Left lung (tissue), 4 donors: ENCODE measurements at regions not wholly inside any gene's neighbourhood (a gene's known extent, or its start where the extent isn't known, plus 50 kb on each side); places are given as distances from the start of the nearest gene placed in this dataset.
"Not testable (repeated sequence)": the region's sequence is repeated elsewhere in the genome, so short reads cannot be mapped to it uniquely, and the experiment has no call there.

Experiments used
- ATAC-seq: fragments of 200-7000 bp; cut with Tn5 transposase; one replicate; pipeline ENCODE4 v1.9.1; 2020; ENCODE audit warnings: moderate library complexity
- DNase-seq, 4 donors: peaks; one replicate each; pipeline ENCODE4 v3.0.0-alpha.2; 2013 to 2020
- H3K27ac ChIP-seq, 2 donors: fragments of 200-600 bp; sonication (generic) in 1 of 2; one replicate each; pipeline versions ENCODE4 v1.5.0 to v1.8.0; 2020 to 2021
- H3K27me3 ChIP-seq, 2 donors: fragments of 200-600 bp; sonication (generic) in 1 of 2; one replicate each; pipeline versions ENCODE4 v1.5.0 to v1.8.0; 2020 to 2021
- H3K36me3 ChIP-seq, 2 donors: fragments of 200-600 bp; sonication (generic) in 1 of 2; one replicate each; pipeline versions ENCODE4 v1.5.0 to v1.8.0; 2020 to 2021
- H3K4me1 ChIP-seq, 2 donors: fragments of 200-600 bp; one replicate each; pipeline ENCODE4 v1.8.0; 2021
- H3K4me3 ChIP-seq, 2 donors: fragments of 200-600 bp; sonication (generic) in 1 of 2; one replicate each; pipeline versions ENCODE4 v1.5.0 to v1.8.0; 2020 to 2021; ENCODE audit warnings: mild to moderate bottlenecking in 1 of 2
- H3K9me3 ChIP-seq, 2 donors: fragments of 200-600 bp; sonication (generic) in 1 of 2; one replicate each; pipeline versions ENCODE4 v1.5.0 to v1.8.0; 2020 to 2021
- CTCF ChIP-seq, 2 donors: fragments of 200-600 bp; sonication (generic) in 1 of 2; IDR thresholded peaks; one replicate each; pipeline versions ENCODE4 v1.5.0 to v1.8.0; 2021; ENCODE audit warnings: antibody characterized with exemption in 2 of 2
- intact Hi-C, 2 donors: fragments of 100-400 bp; cut with DNase I; formaldehyde crosslinking; loops; one replicate each; pipeline versions ENCODE4 v1.11.2 to v1.14.2; 2022
- donor health status: DM: no; HTN: yes; CAD: no.
- donor health status: DM: no; HTN: no; CAD: no.

- intact Hi-C loops = no loop called here
- Histone ChIP-seq H3K36me3 (no peaks in the 10 kb centered on the region), H3K9me3 (peaks cover 0 to 18% of the 10 kb centered on the region in 2 donors), H3K27ac (no peak overlapping the region), H3K4me3 (no peak overlapping the region), H3K4me1 (no peaks in the 10 kb centered on the region), H3K27me3 (no peaks in the 10 kb centered on the region)
- DNase-seq (no peak), ATAC-seq (no peak)
- no peak for TF ChIP-seq CTCF (IDR thresholded peaks at IDR 0.05)
Measured at GRCh38 chr5:42109006-42109572, 184.0 kb downstream of the FBXO4 start.

DNA sequence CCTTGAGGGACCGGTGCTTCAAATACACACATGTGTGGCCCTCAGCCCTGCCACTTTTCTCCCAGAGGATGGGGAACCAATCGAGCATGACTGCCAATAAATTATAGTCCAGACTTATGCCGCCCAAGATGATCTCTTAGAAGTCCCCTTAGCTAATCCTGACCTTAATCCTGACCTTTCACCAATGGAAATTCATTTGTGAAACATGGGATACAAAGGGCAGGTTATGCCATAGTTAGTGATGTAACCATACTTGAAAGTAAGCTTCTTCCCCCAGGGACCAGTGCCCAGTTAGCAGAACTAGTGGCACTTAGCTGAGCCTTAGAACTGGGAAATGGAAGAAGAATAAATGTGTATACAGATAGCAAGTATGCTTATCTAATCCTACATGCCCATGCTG lies 190.6 kb downstream of the FBXO4 start:
- H3K27me3 ChIP-seq, H3K4me3 ChIP-seq, H3K27ac ChIP-seq, DNase-seq, ATAC-seq, H3K4me1 ChIP-seq, intact Hi-C loops, H3K9me3 ChIP-seq, H3K36me3 ChIP-seq: not testable (repeated sequence)

- intact Hi-C loops = no loop called here
- no peak for ATAC-seq
- Histone ChIP-seq H3K36me3 (no peaks in the 10 kb centered on the region), H3K9me3 (peaks cover 0 to 2% of the 10 kb centered on the region in 2 donors), H3K27ac (no peak overlapping the region), H3K27me3 (no peaks in the 10 kb centered on the region), H3K4me1 (no peaks in the 10 kb centered on the region), H3K4me3 (no peak overlapping the region)
- no peak for TF ChIP-seq CTCF (IDR thresholded peaks at IDR 0.05)
- no peak for DNase-seq
Measured at GRCh38 chr5:42120070-42120469, 195.0 kb downstream of the FBXO4 start.

DNA sequence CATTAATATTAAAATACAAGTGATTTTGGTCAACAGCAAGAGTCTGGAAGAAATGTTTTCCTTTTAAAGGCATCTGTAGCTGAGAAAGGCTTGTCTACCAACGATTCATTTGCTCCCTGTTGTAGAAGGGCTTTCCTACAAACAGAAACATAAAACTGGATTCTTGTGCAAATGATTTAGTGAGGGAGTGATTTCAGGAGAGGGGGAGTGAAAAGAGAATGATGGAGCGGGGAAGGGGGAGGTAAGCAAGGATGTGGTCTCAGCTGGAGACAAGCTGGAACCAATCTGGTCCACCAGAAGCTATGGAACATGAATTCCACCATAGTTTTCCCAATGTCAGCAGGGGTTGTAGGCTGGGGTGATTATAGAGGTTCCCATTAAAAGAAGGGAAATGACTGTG lies 196.3 kb downstream of the FBXO4 start:
- H3K27ac ChIP-seq = no peak overlapping the region
- TF ChIP-seq CTCF (IDR thresholded peaks at IDR 0.05) = no peak

GRCh38 chr5:42131081-42131480 lies 206.0 kb downstream of the FBXO4 start:
- ATAC-seq (no peak), DNase-seq (no peak)
- intact Hi-C loops = no loop called here
- no peaks in the 10 kb centered on the region for H3K27me3 ChIP-seq
- no peak overlapping the region for H3K4me3 ChIP-seq
- no peak for TF ChIP-seq CTCF (IDR thresholded peaks at IDR 0.05)
- no peaks in the 10 kb centered on the region for H3K36me3 ChIP-seq
- H3K27ac ChIP-seq = no peak overlapping the region
- H3K9me3 ChIP-seq = peaks cover 0 to 4% of the 10 kb centered on the region in 2 donors
- H3K4me1 ChIP-seq = no peaks in the 10 kb centered on the region

More for the DNA sequence above, 196.3 kb downstream of the FBXO4 start:
- H3K9me3 ChIP-seq = peaks cover 0 to 2% of the 10 kb centered on the region in 2 donors
- H3K4me3 ChIP-seq = no peak overlapping the region
- intact Hi-C loops = no loop called here
- no peaks in the 10 kb centered on the region for H3K36me3 ChIP-seq
- H3K4me1 ChIP-seq = no peaks in the 10 kb centered on the region
- no peak for DNase-seq
- no peak for ATAC-seq
- H3K27me3 ChIP-seq = no peaks in the 10 kb centered on the region

DNA sequence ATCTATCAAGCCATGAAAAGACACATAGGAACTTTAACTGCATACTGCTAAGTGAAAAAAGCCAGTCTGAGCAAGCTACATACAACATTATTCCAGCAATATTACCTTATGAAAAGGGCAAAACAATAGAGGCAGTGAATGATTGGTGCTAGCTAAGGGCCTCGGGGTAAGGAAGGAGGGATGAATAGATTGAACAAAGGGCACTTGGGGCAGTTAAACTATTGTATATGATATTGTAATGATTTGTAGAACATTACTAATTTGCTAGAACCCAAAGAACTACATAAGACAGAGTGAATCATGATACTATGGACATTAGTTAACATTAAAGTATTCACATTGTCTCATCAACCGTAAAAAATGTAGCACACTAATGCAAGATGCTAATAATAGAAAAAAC lies 218.3 kb downstream of the FBXO4 start:
- Histone ChIP-seq H3K36me3 (no peaks in the 10 kb centered on the region), H3K4me1 (no peaks in the 10 kb centered on the region), H3K9me3 (peaks cover 0 to 14% of the 10 kb centered on the region in 2 donors), H3K4me3 (no peak overlapping the region), H3K27ac (no peak overlapping the region), H3K27me3 (no peaks in the 10 kb centered on the region)
- no peak for TF ChIP-seq CTCF (IDR thresholded peaks at IDR 0.05)
- intact Hi-C loops = no loop called here
- no peak for ATAC-seq
- no peak for DNase-seq
